SK-N-SH treated with all-trans-retinoic acid at 6 μM for 48 hours (cell line): ENCODE measurements at regions not wholly inside any gene's neighbourhood (a gene's known extent, or its start where the extent isn't known, plus 50 kb on each side); places are given as distances from the start of the nearest gene placed in this dataset.

Source experiments
- ARNTL ChIP-seq: fragments of 450-650 bp; formaldehyde crosslinking; IDR thresholded peaks from 2 replicates; pipeline ENCODE4 v1.5.0; 2020; ENCODE audit warnings: low read depth, mild to moderate bottlenecking, moderate library complexity, borderline replicate concordance
- ESRRG ChIP-seq: fragments of 250-450 bp; sonication (Bioruptor Pico); IDR thresholded peaks from 2 replicates; pipeline ENCODE4 v1.6.1; 2021; ENCODE audit warnings: mild to moderate bottlenecking
- ISL1 ChIP-seq: fragments of 250-450 bp; sonication (Bioruptor Pico); IDR thresholded peaks from 2 replicates; pipeline ENCODE4 v2.1.2; 2022; ENCODE audit warnings: mild to moderate bottlenecking, moderate library complexity
- RARB ChIP-seq: fragments of 250-450 bp; sonication (Bioruptor Pico); IDR thresholded peaks from 2 replicates; pipeline ENCODE4 v1.8.0; 2021; ENCODE audit warnings: mild to moderate bottlenecking, moderate library complexity
- TCF4 ChIP-seq: fragments of 250-450 bp; sonication (Bioruptor Pico); IDR thresholded peaks from 2 replicates; pipeline ENCODE4 v1.8.0; 2021; ENCODE audit warnings: mild to moderate bottlenecking, moderate library complexity, borderline replicate concordance
- ZNF8 ChIP-seq: fragments of 450-650 bp; formaldehyde crosslinking; IDR thresholded peaks from 2 replicates; pipeline ENCODE4 v1.5.0; 2020; ENCODE audit warnings: mild to moderate bottlenecking, moderate library complexity
- TF ChIP-seq, protein P1 (sequence below): fragments of 250-450 bp; sonication (Bioruptor Pico); IDR thresholded peaks from 2 replicates; pipeline ENCODE4 v1.8.0; 2020; ENCODE audit warnings: mild to moderate bottlenecking, moderate library complexity, borderline replicate concordance

DNA sequence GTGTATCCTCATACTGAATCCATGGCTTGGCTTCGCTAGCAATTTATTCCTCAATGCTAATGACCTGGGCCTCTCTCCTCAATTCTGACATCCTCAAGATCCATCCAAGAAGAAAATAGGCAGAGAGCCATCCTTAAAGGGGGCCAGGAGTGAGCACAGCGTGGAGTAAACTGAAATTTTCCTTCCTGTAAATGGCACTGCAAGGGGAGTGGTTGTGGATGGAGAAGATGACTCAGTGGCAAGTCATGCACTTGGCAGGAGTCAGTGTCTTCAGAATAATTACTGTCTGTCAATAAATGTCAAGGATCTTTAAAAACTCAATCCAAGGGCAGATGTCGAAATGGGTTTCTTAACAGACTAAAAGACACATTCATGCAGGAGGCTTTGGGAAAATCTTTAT is 88.0 kb upstream of the TMEM132C start:
- TF ChIP-seq ISL1 (CRISPR knock-in tag) (no peak), ARNTL (CRISPR knock-in tag) (no peak), ESRRG (CRISPR knock-in tag) (no peak), RARB (CRISPR knock-in tag) (no peak), ZNF8 (CRISPR knock-in tag) (no peak), TCF4 (no peak)
- TF ChIP-seq, protein P1, sequence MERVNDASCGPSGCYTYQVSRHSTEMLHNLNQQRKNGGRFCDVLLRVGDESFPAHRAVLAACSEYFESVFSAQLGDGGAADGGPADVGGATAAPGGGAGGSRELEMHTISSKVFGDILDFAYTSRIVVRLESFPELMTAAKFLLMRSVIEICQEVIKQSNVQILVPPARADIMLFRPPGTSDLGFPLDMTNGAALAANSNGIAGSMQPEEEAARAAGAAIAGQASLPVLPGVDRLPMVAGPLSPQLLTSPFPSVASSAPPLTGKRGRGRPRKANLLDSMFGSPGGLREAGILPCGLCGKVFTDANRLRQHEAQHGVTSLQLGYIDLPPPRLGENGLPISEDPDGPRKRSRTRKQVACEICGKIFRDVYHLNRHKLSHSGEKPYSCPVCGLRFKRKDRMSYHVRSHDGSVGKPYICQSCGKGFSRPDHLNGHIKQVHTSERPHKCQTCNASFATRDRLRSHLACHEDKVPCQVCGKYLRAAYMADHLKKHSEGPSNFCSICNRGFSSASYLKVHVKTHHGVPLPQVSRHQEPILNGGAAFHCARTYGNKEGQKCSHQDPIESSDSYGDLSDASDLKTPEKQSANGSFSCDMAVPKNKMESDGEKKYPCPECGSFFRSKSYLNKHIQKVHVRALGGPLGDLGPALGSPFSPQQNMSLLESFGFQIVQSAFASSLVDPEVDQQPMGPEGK (CRISPR knock-in tag), result no peak
